BLaER1 (cell line): ENCODE measurements at regions not wholly inside any gene's neighbourhood (a gene's known extent, or its start where the extent isn't known, plus 50 kb on each side); places are given as distances from the start of the nearest gene placed in this dataset.

Source experiments
- H3K27ac ChIP-seq: shearing (Covaris generic); formaldehyde crosslinking; 2 replicates; pipeline ENCODE4 v1.8.1; 2022
- H3K27me3 ChIP-seq: shearing (Covaris generic); formaldehyde crosslinking; 2 replicates; pipeline ENCODE4 v1.8.1; 2022
- H3K36me3 ChIP-seq: shearing (Covaris generic); formaldehyde crosslinking; 2 replicates; pipeline ENCODE4 v1.8.1; 2022
- H3K4me1 ChIP-seq: shearing (Covaris generic); formaldehyde crosslinking; 2 replicates; pipeline ENCODE4 v1.8.1; 2022
- H3K4me2 ChIP-seq: shearing (Covaris generic); formaldehyde crosslinking; 2 replicates; pipeline ENCODE4 v1.8.1; 2022
- H3K4me3 ChIP-seq: shearing (Covaris generic); formaldehyde crosslinking; 2 replicates; pipeline ENCODE4 v1.8.1; 2022
- H3K9ac ChIP-seq: shearing (Covaris generic); formaldehyde crosslinking; 2 replicates; pipeline ENCODE4 v1.8.1; 2022
- H3K9me3 ChIP-seq: shearing (Covaris generic); formaldehyde crosslinking; 2 replicates; pipeline ENCODE4 v1.8.1; 2022
- H4K20me1 ChIP-seq: shearing (Covaris generic); formaldehyde crosslinking; 2 replicates; pipeline ENCODE4 v1.8.1; 2022
- Cebpa-rat ChIP-seq: shearing (Covaris generic); IDR thresholded peaks from 2 replicates; pipeline ENCODE4 v1.8.1; 2022

GRCh38 chr11:57124917-57125316, 56.8 kb upstream of the LRRC55 start:
- H3K36me3 ChIP-seq, result no peaks in the 10 kb centered on the region
- peaks cover 11% of the 10 kb centered on the region; the same call in 1 of the 2 replicates for H3K4me1 ChIP-seq
- H3K9ac ChIP-seq, result no peak overlapping the region
- no peaks in the 10 kb centered on the region for H3K27me3 ChIP-seq
- no peak overlapping the region for H3K27ac ChIP-seq
- H3K4me3 ChIP-seq, result no peak overlapping the region
- no peaks in the 10 kb centered on the region for H3K9me3 ChIP-seq
- H4K20me1 ChIP-seq, result no peaks in the 10 kb centered on the region
- no peak for TF ChIP-seq Cebpa-rat
- H3K4me2 ChIP-seq, result no peak overlapping the region

GRCh38 chr11:57126766-57127400, 54.9 kb upstream of the LRRC55 start:
- Histone ChIP-seq H3K27me3 (no peaks in the 10 kb centered on the region), H3K36me3 (no peaks in the 10 kb centered on the region), H3K9ac (no peak overlapping the region), H3K4me2 (no peak overlapping the region), H3K27ac (no peak overlapping the region), H3K4me1 (peaks cover 11% of the 10 kb centered on the region; the same call in 1 of the 2 replicates), H3K4me3 (no peak overlapping the region), H4K20me1 (no peaks in the 10 kb centered on the region), H3K9me3 (no peaks in the 10 kb centered on the region)
- TF ChIP-seq Cebpa-rat, result no peak

- Histone ChIP-seq H3K27me3 (no peaks in the 10 kb centered on the region), H3K4me2 (no peak overlapping the region), H4K20me1 (no peaks in the 10 kb centered on the region), H3K9ac (no peak overlapping the region), H3K4me3 (no peak overlapping the region), H3K27ac (no peak overlapping the region), H3K4me1 (no peaks in the 10 kb centered on the region), H3K36me3 (no peaks in the 10 kb centered on the region), H3K9me3 (no peaks in the 10 kb centered on the region)
- TF ChIP-seq Cebpa-rat, result no peak
These were observed 50.5 kb upstream of the LRRC55 start for GRCh38 chr11:57131080-57131790.
